ENCODE measurements at regions not wholly inside any gene's neighbourhood (a gene's known extent, or its start where the extent isn't known, plus 50 kb on each side); places are given as distances from the start of the nearest gene placed in this dataset.

- no peak for ATAC-seq (replicated peaks in 1 of 4)
- Histone ChIP-seq H3K4me3 (ENCODE audit: control insufficient read depth in 1 of 2, extremely low read depth in 1 of 2, low read length in 1 of 2) (no peak overlapping the region), H3K4me1 (ENCODE audit: control insufficient read depth in 1 of 2, extremely low read depth in 1 of 2, insufficient read depth in 2 of 2, low read length in 2 of 2) (no peaks in the 10 kb centered on the region), H3K9me3 (no peaks in the 10 kb centered on the region), H3K36me3 (ENCODE audit: control insufficient read depth in 2 of 2, extremely low read depth in 1 of 2, insufficient read depth in 1 of 2, low read length in 1 of 2) (no peaks in the 10 kb centered on the region), H3K27me3 (replicated peaks in 1 of 2; ENCODE audit: control insufficient read depth in 2 of 2, extremely low read depth in 1 of 2, insufficient read depth in 2 of 2, low read length in 1 of 2) (peaks cover 0 to 25% of the 10 kb centered on the region in 2 experiments), H3K27ac (ENCODE audit: low read length) (no peak overlapping the region)
- WGBS (ENCODE audit: insufficient coverage): 45% methylated on average over 2 of the region's 8 CpGs
- H3K27me3 Mint-ChIP-seq: peaks cover 10 to 11% of the 10 kb centered on the region in 2 donors
- H3K36me3 Mint-ChIP-seq: no peaks in the 10 kb centered on the region
- peaks cover 0 to 13% (median 5%) of the 10 kb centered on the region in 3 donors for H3K9me3 Mint-ChIP-seq
- DNase-seq: no peak
- no peak overlapping the region for H3K4me3 Mint-ChIP-seq
- H3K4me1 Mint-ChIP-seq: no peaks in the 10 kb centered on the region
- CTCF ChIA-PET: no interaction called here
- H3K27ac Mint-ChIP-seq: no peak overlapping the region
- POLR2A ChIA-PET: no interaction called here
Observed at GRCh38 chr11:44488165-44488965, 77.1 kb upstream of the CD82 start.

DNA sequence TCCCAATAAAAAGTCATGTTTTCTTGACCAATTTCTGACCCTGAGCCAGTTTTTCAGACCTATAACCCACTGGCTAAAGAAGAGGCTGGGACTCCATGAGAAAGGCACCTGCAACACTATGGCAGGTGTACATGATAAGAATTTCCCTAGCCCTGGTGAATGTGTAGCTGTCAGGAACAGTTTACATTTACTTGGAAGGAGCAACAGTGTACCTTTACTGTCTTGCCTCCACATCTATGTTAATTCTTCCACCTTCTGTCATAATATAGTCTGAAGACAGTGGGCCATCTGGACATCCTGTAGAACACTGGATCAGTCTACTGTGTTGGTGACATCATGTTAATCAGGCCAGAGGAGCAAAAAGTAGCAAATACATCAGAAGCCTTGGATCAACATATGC, 72.1 kb upstream of the CD82 start:
- Mint-ChIP-seq H3K36me3 (no peaks in the 10 kb centered on the region), H3K4me3 (no peak overlapping the region), H3K9me3 (no peaks in the 10 kb centered on the region), H3K4me1 (no peaks in the 10 kb centered on the region), H3K27me3 (peaks cover 15 to 24% of the 10 kb centered on the region in 2 donors), H3K27ac (no peak overlapping the region)
- DNase-seq: no peak
- no peak overlapping the region for H3K4me3 ChIP-seq (ENCODE audit: control insufficient read depth in 1 of 2, extremely low read depth in 1 of 2, low read length in 1 of 2)
- no peaks in the 10 kb centered on the region for H3K9me3 ChIP-seq
- no peak overlapping the region for H3K27ac ChIP-seq (ENCODE audit: low read length)
- H3K36me3 ChIP-seq (ENCODE audit: control insufficient read depth in 2 of 2, extremely low read depth in 1 of 2, insufficient read depth in 1 of 2, low read length in 1 of 2): no peaks in the 10 kb centered on the region
- ChIA-PET CTCF (no interaction called here), POLR2A (no interaction called here)
- H3K4me1 ChIP-seq (ENCODE audit: control insufficient read depth in 1 of 2, extremely low read depth in 1 of 2, insufficient read depth in 2 of 2, low read length in 2 of 2): no peaks in the 10 kb centered on the region
- ATAC-seq (replicated peaks in 1 of 4): no peak
- peaks cover 0 to 9% of the 10 kb centered on the region in 2 experiments for H3K27me3 ChIP-seq (replicated peaks in 1 of 2; ENCODE audit: control insufficient read depth in 2 of 2, extremely low read depth in 1 of 2, insufficient read depth in 2 of 2, low read length in 1 of 2)

DNA sequence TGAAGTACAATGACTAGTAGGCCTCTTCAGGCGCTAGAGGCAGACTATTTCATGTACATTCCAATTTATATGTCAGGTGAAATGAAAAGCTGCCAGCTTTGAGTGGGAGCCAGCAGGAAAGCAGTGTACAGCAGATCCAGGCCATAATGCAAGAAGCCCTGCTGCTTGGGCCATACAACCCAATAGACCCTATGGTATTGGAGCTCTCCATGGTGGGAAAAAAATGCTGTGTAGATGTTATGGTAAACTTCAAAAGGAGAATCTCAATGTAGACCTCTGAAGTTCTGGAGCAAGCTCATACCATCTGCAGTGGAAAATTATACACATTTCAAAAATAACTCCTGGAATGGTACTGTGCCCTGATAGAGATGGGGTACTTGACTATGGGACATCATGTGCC, 71.5 kb upstream of the CD82 start:
- H3K27ac Mint-ChIP-seq: no peak overlapping the region
- Histone ChIP-seq H3K27ac (ENCODE audit: low read length) (no peak overlapping the region), H3K4me1 (ENCODE audit: control insufficient read depth in 1 of 2, extremely low read depth in 1 of 2, insufficient read depth in 2 of 2, low read length in 2 of 2) (no peaks in the 10 kb centered on the region), H3K4me3 (ENCODE audit: control insufficient read depth in 1 of 2, extremely low read depth in 1 of 2, low read length in 1 of 2) (no peak overlapping the region), H3K9me3 (no peaks in the 10 kb centered on the region), H3K27me3 (replicated peaks in 1 of 2; ENCODE audit: control insufficient read depth in 2 of 2, extremely low read depth in 1 of 2, insufficient read depth in 2 of 2, low read length in 1 of 2) (peaks cover 0 to 5% of the 10 kb centered on the region in 2 experiments), H3K36me3 (ENCODE audit: control insufficient read depth in 2 of 2, extremely low read depth in 1 of 2, insufficient read depth in 1 of 2, low read length in 1 of 2) (no peaks in the 10 kb centered on the region)
- H3K27me3 Mint-ChIP-seq: peaks cover 12 to 24% of the 10 kb centered on the region in 2 donors
- no peaks in the 10 kb centered on the region for H3K36me3 Mint-ChIP-seq
- ChIA-PET CTCF (no interaction called here), POLR2A (no interaction called here)
- ATAC-seq (replicated peaks in 1 of 4) (no peak), DNase-seq (no peak)
- H3K4me3 Mint-ChIP-seq: no peak overlapping the region
- H3K9me3 Mint-ChIP-seq: no peaks in the 10 kb centered on the region
- no CpG with 5 or more reads among the region's 1 CpG for WGBS (ENCODE audit: insufficient coverage)
- H3K4me1 Mint-ChIP-seq: no peaks in the 10 kb centered on the region

DNA sequence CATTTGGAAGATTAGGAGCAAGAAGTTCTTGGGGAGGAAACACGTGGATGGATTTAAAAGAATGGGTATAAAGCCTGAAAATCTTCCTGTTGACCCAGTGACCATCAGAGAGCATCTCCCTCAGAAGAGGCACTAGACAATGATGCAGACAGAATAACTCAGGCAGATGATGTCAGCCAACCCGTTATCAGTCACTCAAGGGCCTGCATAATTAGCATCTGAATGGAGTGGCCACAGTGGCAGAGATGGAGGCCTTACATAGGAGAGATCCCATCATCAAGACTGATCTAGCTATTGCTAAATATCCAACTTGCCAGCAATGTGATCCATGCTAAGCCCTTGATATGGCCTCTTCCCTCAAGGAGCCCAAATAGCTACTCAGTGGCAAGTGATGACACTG, 70.7 kb upstream of the CD82 start:
- Histone ChIP-seq H3K9me3 (no peaks in the 10 kb centered on the region), H3K27ac (ENCODE audit: low read length) (no peak overlapping the region), H3K27me3 (replicated peaks in 1 of 2; ENCODE audit: control insufficient read depth in 2 of 2, extremely low read depth in 1 of 2, insufficient read depth in 2 of 2, low read length in 1 of 2) (peaks cover 0 to 5% of the 10 kb centered on the region in 2 experiments), H3K4me3 (ENCODE audit: control insufficient read depth in 1 of 2, extremely low read depth in 1 of 2, low read length in 1 of 2) (no peak overlapping the region), H3K4me1 (ENCODE audit: control insufficient read depth in 1 of 2, extremely low read depth in 1 of 2, insufficient read depth in 2 of 2, low read length in 2 of 2) (no peaks in the 10 kb centered on the region), H3K36me3 (ENCODE audit: control insufficient read depth in 2 of 2, extremely low read depth in 1 of 2, insufficient read depth in 1 of 2, low read length in 1 of 2) (no peaks in the 10 kb centered on the region)
- peaks cover 9 to 24% of the 10 kb centered on the region in 2 donors for H3K27me3 Mint-ChIP-seq
- no peaks in the 10 kb centered on the region for H3K9me3 Mint-ChIP-seq
- H3K27ac Mint-ChIP-seq: no peak overlapping the region
- no peaks in the 10 kb centered on the region for H3K4me1 Mint-ChIP-seq
- ChIA-PET POLR2A (no interaction called here), CTCF (no interaction called here)
- ATAC-seq (replicated peaks in 1 of 4) (no peak), DNase-seq (no peak)
- no peaks in the 10 kb centered on the region for H3K36me3 Mint-ChIP-seq
- H3K4me3 Mint-ChIP-seq: no peak overlapping the region
- 62% methylated on average over 2 of the region's 2 CpGs for WGBS (ENCODE audit: insufficient coverage)

GRCh38 chr11:44496391-44496790, 69.1 kb upstream of the CD82 start:
- H3K27ac Mint-ChIP-seq: no peak overlapping the region
- no peaks in the 10 kb centered on the region for H3K4me1 Mint-ChIP-seq
- Histone ChIP-seq H3K4me3 (ENCODE audit: control insufficient read depth in 1 of 2, extremely low read depth in 1 of 2, low read length in 1 of 2) (no peak overlapping the region), H3K36me3 (ENCODE audit: control insufficient read depth in 2 of 2, extremely low read depth in 1 of 2, insufficient read depth in 1 of 2, low read length in 1 of 2) (no peaks in the 10 kb centered on the region), H3K27me3 (replicated peaks in 1 of 2; ENCODE audit: control insufficient read depth in 2 of 2, extremely low read depth in 1 of 2, insufficient read depth in 2 of 2, low read length in 1 of 2) (peaks cover 0 to 14% of the 10 kb centered on the region in 2 experiments), H3K4me1 (ENCODE audit: control insufficient read depth in 1 of 2, extremely low read depth in 1 of 2, insufficient read depth in 2 of 2, low read length in 2 of 2) (no peaks in the 10 kb centered on the region), H3K9me3 (no peaks in the 10 kb centered on the region), H3K27ac (ENCODE audit: low read length) (no peak overlapping the region)
- H3K4me3 Mint-ChIP-seq: no peak overlapping the region
- POLR2A ChIA-PET: no interaction called here
- no peaks in the 10 kb centered on the region for H3K9me3 Mint-ChIP-seq
- CTCF ChIA-PET: no interaction called here
- H3K27me3 Mint-ChIP-seq: peaks cover 7 to 24% of the 10 kb centered on the region in 2 donors
- DNase-seq (no peak), ATAC-seq (replicated peaks in 1 of 4) (no peak)
- WGBS (ENCODE audit: insufficient coverage): no CpG with 5 or more reads among the region's 3 CpGs
- H3K36me3 Mint-ChIP-seq: no peaks in the 10 kb centered on the region

DNA sequence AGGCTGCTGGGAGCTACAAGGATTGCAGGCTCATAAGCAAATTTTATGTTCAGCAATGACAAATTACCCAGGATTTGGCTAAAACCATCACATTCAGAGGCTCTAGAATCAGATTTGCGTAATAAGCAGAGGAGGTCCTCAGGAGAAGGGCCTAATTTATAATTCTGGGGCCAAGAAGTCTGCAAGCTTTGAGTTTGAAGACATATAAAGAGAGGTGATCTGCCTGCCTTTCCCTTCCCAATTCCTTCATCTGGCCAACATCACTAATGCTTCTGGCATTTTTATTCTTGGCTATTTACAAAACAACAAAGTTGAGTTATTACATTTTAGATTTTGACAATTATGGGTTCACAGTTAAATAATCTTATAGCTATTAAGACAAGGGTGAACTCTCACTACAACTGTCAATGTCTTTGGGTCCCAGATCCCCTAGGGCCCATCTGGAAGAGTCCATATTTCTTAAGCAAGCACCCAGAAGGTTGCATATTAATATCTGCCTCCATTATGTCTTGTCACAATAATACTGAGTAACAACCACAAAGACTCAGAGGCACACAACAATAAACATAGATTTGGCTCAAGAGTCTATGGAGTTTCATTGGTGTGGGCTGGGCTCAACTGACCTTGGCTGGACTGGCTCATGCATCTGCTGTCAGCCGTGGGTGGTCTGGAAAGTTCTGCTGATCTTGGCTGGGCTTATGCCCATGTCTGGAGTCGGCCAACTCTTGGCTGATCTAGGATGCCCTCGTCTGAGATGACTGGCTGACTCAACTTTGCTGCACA, 67.2 kb upstream of the CD82 start:
- 80% methylated on average over 3 of the region's 4 CpGs for WGBS (ENCODE audit: insufficient coverage)
- Mint-ChIP-seq H3K9me3 (no peaks in the 10 kb centered on the region), H3K4me1 (no peaks in the 10 kb centered on the region), H3K4me3 (no peak overlapping the region), H3K27me3 (peaks cover 12 to 25% of the 10 kb centered on the region in 2 donors), H3K27ac (no peak overlapping the region), H3K36me3 (no peaks in the 10 kb centered on the region)
- CTCF ChIA-PET: no interaction called here
- H3K27ac ChIP-seq (ENCODE audit: low read length): no peak overlapping the region
- H3K4me1 ChIP-seq (ENCODE audit: control insufficient read depth in 1 of 2, extremely low read depth in 1 of 2, insufficient read depth in 2 of 2, low read length in 2 of 2): no peaks in the 10 kb centered on the region
- ATAC-seq (replicated peaks in 1 of 4) (no peak), DNase-seq (no peak)
- peaks cover 0 to 15% of the 10 kb centered on the region in 2 experiments for H3K27me3 ChIP-seq (replicated peaks in 1 of 2; ENCODE audit: control insufficient read depth in 2 of 2, extremely low read depth in 1 of 2, insufficient read depth in 2 of 2, low read length in 1 of 2)
- POLR2A ChIA-PET: no interaction called here
- H3K36me3 ChIP-seq (ENCODE audit: control insufficient read depth in 2 of 2, extremely low read depth in 1 of 2, insufficient read depth in 1 of 2, low read length in 1 of 2): no peaks in the 10 kb centered on the region
- no peak overlapping the region for H3K4me3 ChIP-seq (ENCODE audit: control insufficient read depth in 1 of 2, extremely low read depth in 1 of 2, low read length in 1 of 2)
- H3K9me3 ChIP-seq: no peaks in the 10 kb centered on the region
